HL-60 (cell line): ENCODE measurements at regions not wholly inside any gene's neighbourhood (a gene's known extent, or its start where the extent isn't known, plus 50 kb on each side); places are given as distances from the start of the nearest gene placed in this dataset.

Experiments used
- DNase-seq, 2 experiments: peaks; one replicate each; pipeline ENCODE4 v3.0.0-alpha.2; 2010 to 2020; ENCODE audit warnings: low read depth in 1 of 2, low spot score in 1 of 2
- H3K27ac ChIP-seq: fragments of 250-450 bp; sonication (Bioruptor Pico); replicated peaks from 2 replicates; pipeline ENCODE4 v1.5.1; 2020; ENCODE audit warnings: mild to moderate bottlenecking, moderate library complexity
- H3K27me3 ChIP-seq: fragments of 250-450 bp; sonication (Bioruptor Pico); 2 replicates; pipeline ENCODE4 v1.5.1; 2021; ENCODE audit warnings: mild to moderate bottlenecking, moderate library complexity; ENCODE audit not compliant: insufficient read depth, poor library complexity, severe bottlenecking
- H3K4me3 ChIP-seq: replicated peaks from 2 replicates; pipeline ENCODE4 v1.5.1; 2011; ENCODE audit warnings: mild to moderate bottlenecking, control low read depth, low read length; ENCODE audit not compliant: insufficient read depth
- GABPA ChIP-seq: IDR thresholded peaks from 2 replicates; pipeline ENCODE4 v1.6.1; 2012; ENCODE audit warnings: low read depth
- POLR2AphosphoS5 ChIP-seq: IDR thresholded peaks from 2 replicates; pipeline ENCODE4 v1.6.1; 2012; ENCODE audit warnings: low read depth
- SPI1 ChIP-seq: IDR thresholded peaks from 2 replicates; pipeline ENCODE4 v1.6.1; 2012; ENCODE audit warnings: low read depth, mild to moderate bottlenecking, borderline replicate concordance
- TF ChIP-seq, protein P1 (sequence below): IDR thresholded peaks from one replicate; pipeline ENCODE4 v1.5.1; 2011; ENCODE audit warnings: low read length, control low read depth, inconsistent platforms; ENCODE audit not compliant: insufficient read depth
- TF ChIP-seq, protein P2 (sequence below): IDR thresholded peaks from 2 replicates; pipeline ENCODE4 v1.6.1; 2012; ENCODE audit warnings: low read depth; ENCODE audit not compliant: insufficient replicate concordance

DNA sequence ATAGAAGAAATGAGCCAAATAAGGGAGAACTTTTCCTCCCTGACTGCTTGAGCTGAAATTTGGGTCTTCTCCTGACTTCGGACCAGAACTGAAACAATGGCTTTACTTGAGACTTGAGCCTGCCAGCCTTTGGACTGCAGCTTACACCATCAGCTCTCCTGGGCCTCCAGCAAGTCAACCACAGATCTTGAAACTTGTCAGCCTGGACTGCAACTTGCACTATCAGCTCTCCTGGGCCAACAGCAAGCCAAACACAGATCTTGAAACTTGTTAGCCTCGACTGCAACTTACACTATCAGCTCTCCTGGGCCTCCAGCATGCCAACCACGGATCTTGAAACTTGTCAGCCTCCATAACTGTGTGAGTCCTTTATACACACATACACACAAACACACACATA, 425.9 kb upstream of the PCDH7 start:
- Histone ChIP-seq H3K27ac (no peak overlapping the region), H3K27me3 (no peaks in the 10 kb centered on the region), H3K4me3 (no peak overlapping the region)
- DNase-seq = no peak
- TF ChIP-seq, protein P1, sequence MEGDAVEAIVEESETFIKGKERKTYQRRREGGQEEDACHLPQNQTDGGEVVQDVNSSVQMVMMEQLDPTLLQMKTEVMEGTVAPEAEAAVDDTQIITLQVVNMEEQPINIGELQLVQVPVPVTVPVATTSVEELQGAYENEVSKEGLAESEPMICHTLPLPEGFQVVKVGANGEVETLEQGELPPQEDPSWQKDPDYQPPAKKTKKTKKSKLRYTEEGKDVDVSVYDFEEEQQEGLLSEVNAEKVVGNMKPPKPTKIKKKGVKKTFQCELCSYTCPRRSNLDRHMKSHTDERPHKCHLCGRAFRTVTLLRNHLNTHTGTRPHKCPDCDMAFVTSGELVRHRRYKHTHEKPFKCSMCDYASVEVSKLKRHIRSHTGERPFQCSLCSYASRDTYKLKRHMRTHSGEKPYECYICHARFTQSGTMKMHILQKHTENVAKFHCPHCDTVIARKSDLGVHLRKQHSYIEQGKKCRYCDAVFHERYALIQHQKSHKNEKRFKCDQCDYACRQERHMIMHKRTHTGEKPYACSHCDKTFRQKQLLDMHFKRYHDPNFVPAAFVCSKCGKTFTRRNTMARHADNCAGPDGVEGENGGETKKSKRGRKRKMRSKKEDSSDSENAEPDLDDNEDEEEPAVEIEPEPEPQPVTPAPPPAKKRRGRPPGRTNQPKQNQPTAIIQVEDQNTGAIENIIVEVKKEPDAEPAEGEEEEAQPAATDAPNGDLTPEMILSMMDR = no peak
- TF ChIP-seq POLR2AphosphoS5 (no peak), SPI1 (no peak), GABPA (no peak)
- TF ChIP-seq, protein P2, sequence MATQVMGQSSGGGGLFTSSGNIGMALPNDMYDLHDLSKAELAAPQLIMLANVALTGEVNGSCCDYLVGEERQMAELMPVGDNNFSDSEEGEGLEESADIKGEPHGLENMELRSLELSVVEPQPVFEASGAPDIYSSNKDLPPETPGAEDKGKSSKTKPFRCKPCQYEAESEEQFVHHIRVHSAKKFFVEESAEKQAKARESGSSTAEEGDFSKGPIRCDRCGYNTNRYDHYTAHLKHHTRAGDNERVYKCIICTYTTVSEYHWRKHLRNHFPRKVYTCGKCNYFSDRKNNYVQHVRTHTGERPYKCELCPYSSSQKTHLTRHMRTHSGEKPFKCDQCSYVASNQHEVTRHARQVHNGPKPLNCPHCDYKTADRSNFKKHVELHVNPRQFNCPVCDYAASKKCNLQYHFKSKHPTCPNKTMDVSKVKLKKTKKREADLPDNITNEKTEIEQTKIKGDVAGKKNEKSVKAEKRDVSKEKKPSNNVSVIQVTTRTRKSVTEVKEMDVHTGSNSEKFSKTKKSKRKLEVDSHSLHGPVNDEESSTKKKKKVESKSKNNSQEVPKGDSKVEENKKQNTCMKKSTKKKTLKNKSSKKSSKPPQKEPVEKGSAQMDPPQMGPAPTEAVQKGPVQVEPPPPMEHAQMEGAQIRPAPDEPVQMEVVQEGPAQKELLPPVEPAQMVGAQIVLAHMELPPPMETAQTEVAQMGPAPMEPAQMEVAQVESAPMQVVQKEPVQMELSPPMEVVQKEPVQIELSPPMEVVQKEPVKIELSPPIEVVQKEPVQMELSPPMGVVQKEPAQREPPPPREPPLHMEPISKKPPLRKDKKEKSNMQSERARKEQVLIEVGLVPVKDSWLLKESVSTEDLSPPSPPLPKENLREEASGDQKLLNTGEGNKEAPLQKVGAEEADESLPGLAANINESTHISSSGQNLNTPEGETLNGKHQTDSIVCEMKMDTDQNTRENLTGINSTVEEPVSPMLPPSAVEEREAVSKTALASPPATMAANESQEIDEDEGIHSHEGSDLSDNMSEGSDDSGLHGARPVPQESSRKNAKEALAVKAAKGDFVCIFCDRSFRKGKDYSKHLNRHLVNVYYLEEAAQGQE = no peak

DNA sequence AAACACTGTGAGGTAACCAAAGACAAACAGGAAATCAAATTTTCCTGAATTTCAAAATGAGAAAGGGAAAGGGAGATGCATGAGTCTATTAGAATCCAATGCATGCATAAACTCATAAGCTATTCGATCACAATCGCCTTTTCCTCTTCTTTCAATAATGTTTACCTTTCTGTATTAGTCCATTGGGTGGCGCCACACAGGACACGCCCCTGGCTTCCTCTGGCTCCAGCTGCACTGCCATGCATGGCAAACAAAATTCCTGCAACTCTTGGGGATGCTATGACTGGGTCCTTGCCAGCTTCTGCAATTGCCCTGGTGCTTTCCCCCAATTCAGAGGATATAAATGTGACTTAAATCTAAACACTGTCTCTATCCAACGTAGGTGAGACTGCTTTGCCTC, 424.5 kb upstream of the PCDH7 start:
- no peaks in the 10 kb centered on the region for H3K27me3 ChIP-seq
- no peak overlapping the region for H3K4me3 ChIP-seq
- H3K27ac ChIP-seq = no peak overlapping the region
- no peak for DNase-seq
- TF ChIP-seq SPI1 = no peak
- TF ChIP-seq, protein P2 = no peak

DNA sequence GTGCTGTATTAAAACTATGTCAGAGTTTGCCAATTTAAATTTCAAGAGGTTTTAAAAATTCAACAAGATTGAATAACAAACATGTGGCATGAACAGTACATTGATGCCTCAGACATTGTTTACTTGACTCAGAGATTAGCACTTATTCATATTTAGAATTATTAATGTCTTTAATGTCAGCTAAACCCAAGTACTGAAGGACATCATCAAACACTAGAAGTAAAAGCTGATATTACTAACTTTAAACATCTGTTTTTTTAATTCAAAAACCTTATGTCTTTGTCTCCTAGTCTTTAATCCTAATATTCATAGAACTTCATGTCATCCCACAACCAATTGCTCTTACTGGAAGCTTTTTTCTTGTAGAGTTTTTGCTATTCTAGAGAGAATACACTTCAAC, 406.2 kb upstream of the PCDH7 start:
- no peak for DNase-seq
- TF ChIP-seq, protein P1 = no peak
- TF ChIP-seq SPI1 = no peak
- TF ChIP-seq, protein P2 = no peak
- TF ChIP-seq POLR2AphosphoS5 = no peak
- TF ChIP-seq GABPA = no peak
- Histone ChIP-seq H3K4me3 (no peak overlapping the region), H3K27me3 (no peaks in the 10 kb centered on the region), H3K27ac (no peak overlapping the region)
